Adrenal gland (tissue), 9 donors: ENCODE measurements at regions not wholly inside any gene's neighbourhood (a gene's known extent, or its start where the extent isn't known, plus 50 kb on each side); places are given as distances from the start of the nearest gene placed in this dataset.

Source experiments
- DNase-seq, 7 donors: peaks; one replicate each; pipeline ENCODE4 v3.0.0-alpha.2; 2019 to 2020
- H3K27ac ChIP-seq, 5 donors: fragments of 200-600 bp; sonication (generic) in 4 of 5; 1 replicate in 3 of 5; 2 replicates in 2 of 5; pipeline versions ENCODE4 v1.5.1 to v1.8.0; 2016 to 2020; ENCODE audit warnings: mild to moderate bottlenecking in 1 of 5
- H3K27me3 ChIP-seq: fragments of 200-600 bp; 2 replicates; pipeline ENCODE4 v1.8.0; 2021
- H3K36me3 ChIP-seq, 2 donors: fragments of 200-600 bp; replicated peaks in 1 of 2; 1 replicate in 1 of 2; 2 replicates in 1 of 2; pipeline versions ENCODE4 v1.5.1 to v1.8.0; 2018 to 2022
- H3K4me1 ChIP-seq, 2 donors: fragments of 200-600 bp; replicated peaks in 1 of 2; 1 replicate in 1 of 2; 2 replicates in 1 of 2; pipeline versions ENCODE4 v1.5.1 to v1.8.0; 2018 to 2021
- H3K4me3 ChIP-seq, 4 donors: fragments of 200-600 bp; sonication (generic) in 3 of 4; one replicate each; pipeline ENCODE4 v1.5.1; 2016 to 2018
- H3K9me3 ChIP-seq, 3 donors: fragments of 200-600 bp; sonication (generic) in 1 of 3; replicated peaks in 1 of 3; 1 replicate in 2 of 3; 2 replicates in 1 of 3; pipeline versions ENCODE4 v1.5.1 to v1.8.0; 2016 to 2021
- POLR2A ChIP-seq, 2 donors: fragments of 450-650 bp; IDR thresholded peaks; one replicate each; pipeline ENCODE4 v1.6.1; 2017; ENCODE audit warnings: antibody characterized with exemption in 2 of 2, mild to moderate bottlenecking in 2 of 2, moderate library complexity in 1 of 2
- WGBS, 4 donors: extraction: QIAGEN DNeasy Blood & Tissue Kit in 2 of 4; methylation state at CpG; one replicate each; pipeline versions ENCODE4 v1.1.5 to v1.1.7; 2013 to 2017; 5-methylcytosine and 5-hydroxymethylcytosine counted together
- intact Hi-C, 2 donors: fragments of 100-400 bp; cut with DNase I; formaldehyde crosslinking; loops; one replicate each; pipeline versions ENCODE4 v1.14.1 to v1.15.0; 2022 to 2023
- TF ChIP-seq, protein P1 (sequence below), 6 experiments: fragments of 450-650 bp in 4 of 6; fragments of 200-600 bp in 2 of 6; sonication (generic) in 1 of 6; IDR thresholded peaks; 1 replicate in 5 of 6; 2 replicates in 1 of 6; pipeline versions ENCODE4 v1.5.1 to v1.8.0; 2016 to 2021; ENCODE audit warnings: antibody characterized with exemption in 6 of 6, mild to moderate bottlenecking in 2 of 6, moderate library complexity in 1 of 6
- donor health status: healthy with polysubstance abuse.
- donor health status: Bipolar disorder and iron deficiency.
- donor health status: DM: yes; HTN: yes; CAD: no.
- donor health status: DM: no; HTN: no; CAD: no.
- donor health status: DM: no; HTN: no; CAD: no.

DNA sequence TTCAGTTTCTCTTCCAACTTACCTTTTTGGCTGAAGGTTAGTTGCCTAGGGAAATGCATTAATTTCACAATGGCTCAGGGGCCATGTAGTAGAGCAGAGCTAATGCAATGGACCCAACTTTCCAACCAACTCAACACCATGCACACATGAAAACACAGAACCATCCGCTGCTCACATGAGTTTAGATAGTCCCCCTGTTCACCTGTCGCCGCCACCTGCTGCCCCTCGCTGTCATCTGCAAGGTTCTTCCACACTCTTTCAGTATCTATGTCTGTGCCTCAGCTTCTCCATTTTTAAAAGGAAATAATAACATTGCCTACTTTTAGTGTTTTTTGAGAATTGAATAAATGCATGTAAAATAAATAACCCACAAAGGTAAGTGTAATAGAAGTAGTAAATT is 585.6 kb downstream of the ETNK1 start:
- no peaks in the 10 kb centered on the region for H3K9me3 ChIP-seq
- DNase-seq: no peak
- no peaks in the 10 kb centered on the region for H3K4me1 ChIP-seq
- intact Hi-C loops: no loop called here
- no peak overlapping the region for H3K27ac ChIP-seq
- TF ChIP-seq, protein P1, sequence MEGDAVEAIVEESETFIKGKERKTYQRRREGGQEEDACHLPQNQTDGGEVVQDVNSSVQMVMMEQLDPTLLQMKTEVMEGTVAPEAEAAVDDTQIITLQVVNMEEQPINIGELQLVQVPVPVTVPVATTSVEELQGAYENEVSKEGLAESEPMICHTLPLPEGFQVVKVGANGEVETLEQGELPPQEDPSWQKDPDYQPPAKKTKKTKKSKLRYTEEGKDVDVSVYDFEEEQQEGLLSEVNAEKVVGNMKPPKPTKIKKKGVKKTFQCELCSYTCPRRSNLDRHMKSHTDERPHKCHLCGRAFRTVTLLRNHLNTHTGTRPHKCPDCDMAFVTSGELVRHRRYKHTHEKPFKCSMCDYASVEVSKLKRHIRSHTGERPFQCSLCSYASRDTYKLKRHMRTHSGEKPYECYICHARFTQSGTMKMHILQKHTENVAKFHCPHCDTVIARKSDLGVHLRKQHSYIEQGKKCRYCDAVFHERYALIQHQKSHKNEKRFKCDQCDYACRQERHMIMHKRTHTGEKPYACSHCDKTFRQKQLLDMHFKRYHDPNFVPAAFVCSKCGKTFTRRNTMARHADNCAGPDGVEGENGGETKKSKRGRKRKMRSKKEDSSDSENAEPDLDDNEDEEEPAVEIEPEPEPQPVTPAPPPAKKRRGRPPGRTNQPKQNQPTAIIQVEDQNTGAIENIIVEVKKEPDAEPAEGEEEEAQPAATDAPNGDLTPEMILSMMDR (IDR thresholded peaks at IDR 0.05): no peak
- no peak for TF ChIP-seq POLR2A (IDR thresholded peaks at IDR 0.05)
- no peak overlapping the region for H3K4me3 ChIP-seq
- no peaks in the 10 kb centered on the region for H3K36me3 ChIP-seq
- WGBS, 4 donors: 92 to 96% (median 95%) methylated on average over 4 of the region's 4 CpGs
- no peaks in the 10 kb centered on the region for H3K27me3 ChIP-seq

DNA sequence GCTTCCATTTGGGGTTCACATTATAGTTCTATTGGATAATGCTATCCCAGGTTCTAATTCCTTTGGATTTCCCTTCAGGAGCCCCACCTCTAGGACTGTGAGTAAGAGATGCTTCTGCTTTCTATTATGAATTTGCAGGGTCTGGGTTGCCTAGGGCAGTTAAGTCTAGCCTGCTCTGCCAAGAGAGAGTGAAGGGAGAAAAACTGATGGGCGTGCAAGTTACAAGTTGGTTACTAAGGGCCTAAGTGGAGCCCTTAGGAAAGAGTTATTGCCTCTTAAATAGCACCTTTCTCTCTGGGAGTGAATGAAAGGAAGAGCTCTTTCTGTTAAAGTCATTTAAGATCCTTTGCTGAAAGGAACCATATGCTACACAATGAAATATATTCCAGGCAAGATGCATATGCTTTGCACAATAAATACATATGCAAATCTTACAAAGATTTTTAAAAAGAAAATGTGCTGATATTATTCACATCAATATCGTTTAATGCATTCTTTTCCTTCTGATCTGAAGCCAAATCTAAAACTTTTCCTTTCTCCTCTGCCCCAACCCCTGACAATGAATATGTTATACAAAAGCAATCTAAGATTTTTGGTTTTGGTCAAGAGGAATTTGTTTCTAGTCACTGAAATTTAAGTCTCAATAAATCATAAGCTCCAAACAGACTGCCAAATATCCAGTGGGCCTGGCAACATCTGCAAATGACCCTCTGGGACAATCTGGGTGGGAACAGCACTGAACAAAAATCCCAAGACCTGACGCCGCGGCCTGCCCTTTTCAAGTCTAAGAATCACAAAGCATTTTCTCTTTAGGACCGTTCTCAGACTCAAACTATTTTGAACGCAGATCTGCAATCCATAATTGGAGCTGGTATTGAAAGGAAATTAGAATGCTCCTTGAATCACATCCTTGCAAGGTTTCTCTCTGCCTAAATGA is 586.7 kb downstream of the ETNK1 start:
- 62 to 72% (median 66%) methylated on average over 7 of the region's 7 CpGs for WGBS, 4 donors
- no peaks in the 10 kb centered on the region for H3K36me3 ChIP-seq
- DNase-seq: no peak
- H3K27me3 ChIP-seq: no peaks in the 10 kb centered on the region
- intact Hi-C loops: no loop called here
- no peaks in the 10 kb centered on the region for H3K4me1 ChIP-seq
- H3K4me3 ChIP-seq: no peak overlapping the region
- no peak for TF ChIP-seq POLR2A (IDR thresholded peaks at IDR 0.05)
- TF ChIP-seq, protein P1 (IDR thresholded peaks at IDR 0.05): no peak
- H3K9me3 ChIP-seq: no peaks in the 10 kb centered on the region
- no peak overlapping the region for H3K27ac ChIP-seq

DNA sequence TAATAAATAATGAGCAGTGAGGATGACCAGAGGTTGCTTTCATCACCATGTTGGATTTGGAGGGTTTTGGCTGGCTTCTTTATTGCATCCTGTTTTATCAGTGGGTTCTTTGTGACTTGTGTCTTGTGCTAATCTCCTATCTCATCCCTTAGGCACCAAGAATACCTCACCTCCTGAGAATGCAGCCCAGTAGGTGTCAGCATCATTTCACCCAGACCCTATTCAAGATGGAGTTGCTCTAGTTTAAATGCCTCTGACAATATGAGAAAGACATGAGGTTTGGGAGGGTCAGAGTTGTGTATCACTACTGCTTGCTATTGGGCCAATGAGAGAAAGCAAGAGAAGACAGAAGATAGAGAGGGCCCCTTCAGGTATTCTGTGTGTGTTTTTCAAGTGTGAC is 592.2 kb downstream of the ETNK1 start:
- DNase-seq: no peak
- Histone ChIP-seq H3K27me3 (no peaks in the 10 kb centered on the region), H3K36me3 (no peaks in the 10 kb centered on the region), H3K4me1 (no peaks in the 10 kb centered on the region), H3K4me3 (no peak overlapping the region), H3K9me3 (no peaks in the 10 kb centered on the region), H3K27ac (no peak overlapping the region)
- TF ChIP-seq POLR2A (IDR thresholded peaks at IDR 0.05): no peak
- TF ChIP-seq, protein P1 (IDR thresholded peaks at IDR 0.05): no peak
- intact Hi-C loops: no loop called here

DNA sequence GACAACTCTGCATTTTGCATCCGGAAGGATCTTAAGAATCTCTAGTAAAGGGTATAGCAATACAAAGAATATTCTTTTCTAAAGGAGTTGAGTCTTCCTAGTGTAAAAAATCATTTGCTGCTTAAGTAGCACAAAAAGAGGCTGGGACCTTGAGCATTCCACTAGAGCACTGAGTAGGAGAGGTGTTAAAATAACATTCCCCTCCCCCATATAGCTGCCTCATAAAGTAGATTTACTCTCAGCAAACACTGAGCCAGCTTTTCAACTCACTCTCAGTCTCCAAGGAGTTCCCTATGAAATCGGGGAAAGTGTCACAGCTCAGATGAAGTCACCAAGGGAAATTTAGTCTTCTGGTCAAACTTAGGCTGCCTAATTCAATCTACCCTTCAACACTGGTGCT is 592.7 kb downstream of the ETNK1 start:
- DNase-seq: no peak
- H3K4me1 ChIP-seq: no peaks in the 10 kb centered on the region
- intact Hi-C loops: no loop called here
- no peaks in the 10 kb centered on the region for H3K36me3 ChIP-seq
- no peaks in the 10 kb centered on the region for H3K9me3 ChIP-seq
- no peak overlapping the region for H3K4me3 ChIP-seq
- TF ChIP-seq, protein P1 (IDR thresholded peaks at IDR 0.05): no peak
- no peak for TF ChIP-seq POLR2A (IDR thresholded peaks at IDR 0.05)
- no peaks in the 10 kb centered on the region for H3K27me3 ChIP-seq
- 43 to 52% (median 47%) methylated on average over 2 of the region's 2 CpGs for WGBS, 4 donors
- H3K27ac ChIP-seq: no peak overlapping the region
